NCI-H187 (cell line): ENCODE measurements at regions not wholly inside any gene's neighbourhood (a gene's known extent, or its start where the extent isn't known, plus 50 kb on each side); places are given as distances from the start of the nearest gene placed in this dataset.
"Not testable (repeated sequence)": the region's sequence is repeated elsewhere in the genome, so short reads cannot be mapped to it uniquely, and the experiment has no call there.

Experiments
- DNase-seq, 2 experiments: peaks; one replicate each; lab custom pipeline; 2025; lab: John Stamatoyannopoulos, UW

GRCh38 chr10:64416011-64416410 lies 894.8 kb downstream of the REEP3 start:
- DNase-seq, result no peak

GRCh38 chr10:64419461-64419860 lies 898.3 kb downstream of the REEP3 start:
- DNase-seq, result no peak

- no peak for DNase-seq
These were observed 905.5 kb downstream of the REEP3 start for GRCh38 chr10:64426745-64427144.

- DNase-seq, result no peak
These were observed 909.6 kb downstream of the REEP3 start for GRCh38 chr10:64430690-64431323.

- not testable (repeated sequence) for DNase-seq
These were observed 920.7 kb downstream of the REEP3 start for GRCh38 chr10:64441872-64442271.

GRCh38 chr10:64444163-64444562 lies 923.0 kb downstream of the REEP3 start:
- DNase-seq, result no peak

GRCh38 chr10:64444564-64444963 lies 923.4 kb downstream of the REEP3 start:
- no peak for DNase-seq

GRCh38 chr10:64449603-64450002 lies 928.4 kb downstream of the REEP3 start:
- DNase-seq, result no peak

- no peak for DNase-seq
These were observed 929.1 kb downstream of the REEP3 start for GRCh38 chr10:64450312-64450711.

- no peak for DNase-seq
These were observed 933.8 kb downstream of the REEP3 start for GRCh38 chr10:64454962-64455361.

GRCh38 chr10:64458306-64458705 lies 937.1 kb downstream of the REEP3 start:
- DNase-seq, result no peak

- no peak for DNase-seq
These were observed 942.2 kb downstream of the REEP3 start for GRCh38 chr10:64463406-64463805.

- no peak for DNase-seq
These were observed 944.5 kb downstream of the REEP3 start for GRCh38 chr10:64465653-64466052.

GRCh38 chr10:64468219-64468618 lies 947.0 kb downstream of the REEP3 start:
- no peak for DNase-seq

- DNase-seq, result no peak
These were observed 955.3 kb downstream of the REEP3 start for GRCh38 chr10:64476506-64476905.

- no peak for DNase-seq
These were observed 956.6 kb downstream of the REEP3 start for GRCh38 chr10:64477791-64478190.

- DNase-seq, result no peak
These were observed 963.7 kb downstream of the REEP3 start for GRCh38 chr10:64484811-64485330.

GRCh38 chr10:64486149-64486548 lies 964.9 kb downstream of the REEP3 start:
- no peak for DNase-seq

GRCh38 chr10:64486901-64487300 lies 965.7 kb downstream of the REEP3 start:
- DNase-seq, result no peak

GRCh38 chr10:64494901-64495300 lies 973.7 kb downstream of the REEP3 start:
- DNase-seq, result no peak

GRCh38 chr10:64497306-64497705 lies 976.1 kb downstream of the REEP3 start:
- no peak for DNase-seq

- DNase-seq, result no peak
These were observed 980.6 kb downstream of the REEP3 start for GRCh38 chr10:64501807-64502206.

GRCh38 chr10:64502936-64503335 lies 981.7 kb downstream of the REEP3 start:
- DNase-seq, result no peak

GRCh38 chr10:64503429-64503828 lies 982.2 kb downstream of the REEP3 start:
- DNase-seq, result no peak
